Neural cell (in vitro differentiated cells): ENCODE measurements at regions not wholly inside any gene's neighbourhood (a gene's known extent, or its start where the extent isn't known, plus 50 kb on each side); places are given as distances from the start of the nearest gene placed in this dataset.

Source experiments
- H2AFZ ChIP-seq: fragments of 200-600, 300-800 bp; sonication (generic), shearing (Covaris generic); 2 replicates; pipeline ENCODE4 v1.6.0; 2014; ENCODE audit warnings: low read depth, mild to moderate bottlenecking, antibody characterized with exemption, low read length, moderate library complexity
- H3F3A ChIP-seq: fragments of 200-600 bp; shearing (Covaris generic); 2 replicates; pipeline ENCODE4 v1.6.1; 2016; ENCODE audit warnings: mild to moderate bottlenecking, moderate library complexity, mixed read lengths, antibody characterized with exemption, low read length; ENCODE audit not compliant: insufficient read depth, poor library complexity, severe bottlenecking
- H3K27ac ChIP-seq: fragments of 200-600, 300-800 bp; sonication (generic), shearing (Covaris generic); 2 replicates; pipeline ENCODE4 v1.5.1; 2014; ENCODE audit warnings: mild to moderate bottlenecking, low read length, moderate library complexity
- H3K27me3 ChIP-seq: fragments of 300-800, 200-600 bp; sonication (generic), shearing (Covaris generic); 2 replicates; pipeline ENCODE4 v1.6.0; 2014; ENCODE audit warnings: mild to moderate bottlenecking, low read depth, low read length, moderate library complexity; ENCODE audit not compliant: insufficient read depth
- H3K36me3 ChIP-seq: fragments of 300-800, 200-600 bp; sonication (generic), shearing (Covaris generic); 2 replicates; pipeline ENCODE4 v1.5.1; 2014; ENCODE audit warnings: mild to moderate bottlenecking, antibody characterized with exemption, low read length, moderate library complexity; ENCODE audit not compliant: insufficient read depth
- H3K4me2 ChIP-seq: fragments of 300-800, 200-600 bp; sonication (generic), shearing (Covaris generic); 2 replicates; pipeline ENCODE4 v1.6.0; 2014; ENCODE audit warnings: mild to moderate bottlenecking, low read length
- H3K4me3 ChIP-seq: fragments of 300-800, 200-600 bp; sonication (generic), shearing (Covaris generic); 2 replicates; pipeline ENCODE4 v1.5.1; 2014; ENCODE audit warnings: mild to moderate bottlenecking, low read length, moderate library complexity
- H3K79me2 ChIP-seq: fragments of 200-600 bp; shearing (Covaris generic); replicated peaks from 2 replicates; pipeline ENCODE4 v1.6.0; 2014; ENCODE audit warnings: mild to moderate bottlenecking, low read length, moderate library complexity; ENCODE audit not compliant: insufficient read depth
- H3K9ac ChIP-seq: fragments of 300-800, 200-600 bp; sonication (generic), shearing (Covaris generic); 2 replicates; pipeline ENCODE4 v1.6.1; 2016; ENCODE audit warnings: mild to moderate bottlenecking, low read length, mixed read lengths
- H3K9me2 ChIP-seq: fragments of 200-600 bp; shearing (Covaris generic); 2 replicates; pipeline ENCODE4 v1.6.1; 2016; ENCODE audit warnings: mild to moderate bottlenecking, low read length, mixed read lengths; ENCODE audit not compliant: insufficient read depth
- H3K9me3 ChIP-seq: fragments of 200-600, 300-800 bp; sonication (generic), shearing (Covaris generic); 2 replicates; pipeline ENCODE4 v1.6.1; 2016; ENCODE audit warnings: mild to moderate bottlenecking, mixed run types, low read length, moderate library complexity, mixed read lengths
- H4K20me1 ChIP-seq: fragments of 200-600 bp; shearing (Covaris generic); 2 replicates; pipeline ENCODE4 v1.6.1; 2016; ENCODE audit warnings: mild to moderate bottlenecking, mixed run types; ENCODE audit not compliant: insufficient read depth
- CTCF ChIP-seq: fragments of 450-650 bp; IDR thresholded peaks from 2 replicates; pipeline ENCODE4 v1.5.1; 2014; ENCODE audit warnings: antibody characterized with exemption, mild to moderate bottlenecking, moderate library complexity; ENCODE audit not compliant: poor library complexity, severe bottlenecking
- EP300 ChIP-seq: fragments of 450-650 bp; conservative IDR thresholded peaks from 2 replicates; pipeline ENCODE4 v1.6.1; 2014; ENCODE audit warnings: antibody characterized with exemption, mild to moderate bottlenecking, moderate library complexity; ENCODE audit not compliant: poor library complexity, severe bottlenecking
- EZH2 ChIP-seq: fragments of 200-600, 300-800 bp; shearing (Covaris generic), sonication (generic); IDR thresholded peaks from 2 replicates; pipeline ENCODE4 v1.6.1; 2014; ENCODE audit warnings: antibody characterized with exemption, low read length, borderline replicate concordance, mild to moderate bottlenecking; ENCODE audit not compliant: insufficient read depth, poor library complexity, severe bottlenecking
- MXI1 ChIP-seq: fragments of 450-650 bp; conservative IDR thresholded peaks from 2 replicates; pipeline ENCODE4 v1.6.1; 2014; ENCODE audit warnings: antibody characterized with exemption, mild to moderate bottlenecking; ENCODE audit not compliant: poor library complexity, severe bottlenecking
- POLR2AphosphoS5 ChIP-seq: IDR thresholded peaks from 2 replicates; pipeline ENCODE4 v1.6.1; 2012
- RAD21 ChIP-seq: fragments of 450-650 bp; conservative IDR thresholded peaks from 2 replicates; pipeline ENCODE4 v1.6.1; 2014; ENCODE audit warnings: antibody characterized with exemption, mild to moderate bottlenecking, moderate library complexity
- REST ChIP-seq: IDR thresholded peaks from 2 replicates; pipeline ENCODE4 v1.6.1; 2012; ENCODE audit warnings: borderline replicate concordance
- SMC3 ChIP-seq: fragments of 450-650 bp; conservative IDR thresholded peaks from 2 replicates; pipeline ENCODE4 v1.6.1; 2014; ENCODE audit warnings: antibody characterized with exemption, mild to moderate bottlenecking, moderate library complexity; ENCODE audit not compliant: poor library complexity
- TAF1 ChIP-seq: IDR thresholded peaks from 2 replicates; pipeline ENCODE4 v1.6.1; 2012; ENCODE audit warnings: low read depth

GRCh38 chr13:34044041-34044440 is 226.1 kb downstream of the RFC3 start:
- TF ChIP-seq POLR2AphosphoS5: no peak
- TF ChIP-seq TAF1: no peak
- no peak for TF ChIP-seq EZH2
- no peak for TF ChIP-seq SMC3
- no peak for TF ChIP-seq REST
- no peak for TF ChIP-seq EP300
- no peak for TF ChIP-seq MXI1
- TF ChIP-seq CTCF: no peak
- TF ChIP-seq RAD21: no peak

GRCh38 chr13:34044660-34045080 is 226.7 kb downstream of the RFC3 start:
- H3K27me3 ChIP-seq: no peaks in the 10 kb centered on the region

More at GRCh38 chr13:34044041-34044440, 226.1 kb downstream of the RFC3 start:
- H3K9me2 ChIP-seq: no peaks in the 10 kb centered on the region
- no peak overlapping the region for H3K9ac ChIP-seq
- H3K27ac ChIP-seq: no peak overlapping the region
- H3K9me3 ChIP-seq: no peaks in the 10 kb centered on the region
- H2AFZ ChIP-seq: no peak overlapping the region
- no peaks in the 10 kb centered on the region for H3K79me2 ChIP-seq
- H3K36me3 ChIP-seq: no peaks in the 10 kb centered on the region
- no peaks in the 10 kb centered on the region for H4K20me1 ChIP-seq
- no peak overlapping the region for H3K4me2 ChIP-seq
- H3K4me3 ChIP-seq: no peak overlapping the region
- H3K27me3 ChIP-seq: no peaks in the 10 kb centered on the region
- no peaks in the 10 kb centered on the region for H3F3A ChIP-seq

More at GRCh38 chr13:34044660-34045080, 226.7 kb downstream of the RFC3 start:
- Histone ChIP-seq H3K4me3 (no peak overlapping the region), H4K20me1 (no peaks in the 10 kb centered on the region), H2AFZ (no peak overlapping the region), H3K9ac (no peak overlapping the region), H3K27ac (no peak overlapping the region), H3K4me2 (no peak overlapping the region), H3K9me3 (no peaks in the 10 kb centered on the region), H3F3A (no peaks in the 10 kb centered on the region), H3K36me3 (no peaks in the 10 kb centered on the region), H3K9me2 (no peaks in the 10 kb centered on the region), H3K79me2 (no peaks in the 10 kb centered on the region)
- no peak for TF ChIP-seq REST
- no peak for TF ChIP-seq TAF1
- no peak for TF ChIP-seq EZH2
- TF ChIP-seq CTCF: no peak
- no peak for TF ChIP-seq RAD21
- no peak for TF ChIP-seq EP300
- TF ChIP-seq SMC3: no peak
- TF ChIP-seq MXI1: no peak
- no peak for TF ChIP-seq POLR2AphosphoS5
